ENCODE measurements at regions not wholly inside any gene's neighbourhood (a gene's known extent, or its start where the extent isn't known, plus 50 kb on each side); places are given as distances from the start of the nearest gene placed in this dataset.
"Not testable (repeated sequence)": the region's sequence is repeated elsewhere in the genome, so short reads cannot be mapped to it uniquely, and the experiment has no call there.

GRCh38 chr17:19470530-19471261 is 59.7 kb downstream of the RNF112 start:
- peak; percentile 56 for DNase-seq (ENCODE audit: low read depth)

GRCh38 chr17:19474405-19474804 is 59.2 kb upstream of the SLC47A1 start:
- not testable (repeated sequence) for DNase-seq (ENCODE audit: low read depth)

- DNase-seq (ENCODE audit: low read depth) = not testable (repeated sequence)
Observed at GRCh38 chr17:19475800-19476199, 57.9 kb upstream of the SLC47A1 start.

- no peak for DNase-seq (ENCODE audit: low read depth)
Observed at GRCh38 chr17:19482576-19482975, 51.1 kb upstream of the SLC47A1 start.

Measured in forelimb muscle (tissue), 1 donor.